ENCODE measurements at regions not wholly inside any gene's neighbourhood (a gene's known extent, or its start where the extent isn't known, plus 50 kb on each side); places are given as distances from the start of the nearest gene placed in this dataset.

DNA sequence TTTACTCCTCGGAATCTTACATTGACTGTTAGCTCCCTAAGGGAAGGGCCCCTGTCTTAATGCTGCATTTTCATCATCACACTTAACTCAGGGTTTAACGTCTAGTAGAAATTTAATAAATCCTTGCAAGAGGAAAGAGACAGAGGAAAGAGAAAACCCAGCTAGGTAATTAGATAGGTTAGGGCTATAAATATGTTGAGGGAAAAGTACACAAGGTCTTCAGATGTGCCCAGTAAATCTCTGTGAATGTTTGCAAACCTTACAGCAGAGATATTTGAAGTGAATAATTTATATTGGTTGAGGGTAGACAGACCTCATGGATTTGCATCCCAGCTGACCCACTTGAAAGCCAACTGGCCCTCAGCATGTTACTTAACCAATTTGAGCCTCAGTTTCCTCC lies 315.5 kb upstream of the NPVF start:
- H3K27ac Mint-ChIP-seq: no peak overlapping the region
- no peaks in the 10 kb centered on the region for H3K9me3 Mint-ChIP-seq
- H3K36me3 Mint-ChIP-seq: no peaks in the 10 kb centered on the region
- peaks cover 60% of the 10 kb centered on the region for H3K27me3 Mint-ChIP-seq
- ATAC-seq: no peak
- H3K4me1 Mint-ChIP-seq: no peaks in the 10 kb centered on the region
- H3K4me3 Mint-ChIP-seq: no peak overlapping the region

DNA sequence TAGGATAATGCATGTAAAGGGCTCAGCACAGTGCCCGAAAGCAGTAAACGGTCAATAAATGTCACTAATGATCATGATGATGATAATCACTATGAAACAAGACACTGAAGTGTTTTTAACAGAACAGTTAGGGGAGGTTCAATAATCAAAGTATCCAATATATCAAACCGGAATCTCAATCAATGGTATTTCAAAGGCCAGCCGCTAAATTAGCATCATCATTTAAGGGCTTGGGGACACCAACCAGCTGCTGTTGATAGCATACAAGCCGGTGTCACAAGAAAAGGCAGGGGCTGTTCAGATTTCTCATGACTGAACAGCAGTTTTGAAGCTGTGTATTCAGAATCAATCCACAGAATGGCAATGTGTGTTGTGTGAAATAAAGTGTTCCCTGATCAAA lies 316.0 kb upstream of the NPVF start:
- Mint-ChIP-seq H3K4me1 (no peaks in the 10 kb centered on the region), H3K9me3 (no peaks in the 10 kb centered on the region), H3K4me3 (no peak overlapping the region), H3K27me3 (peaks cover 60% of the 10 kb centered on the region), H3K36me3 (no peaks in the 10 kb centered on the region), H3K27ac (no peak overlapping the region)
- no peak for ATAC-seq

DNA sequence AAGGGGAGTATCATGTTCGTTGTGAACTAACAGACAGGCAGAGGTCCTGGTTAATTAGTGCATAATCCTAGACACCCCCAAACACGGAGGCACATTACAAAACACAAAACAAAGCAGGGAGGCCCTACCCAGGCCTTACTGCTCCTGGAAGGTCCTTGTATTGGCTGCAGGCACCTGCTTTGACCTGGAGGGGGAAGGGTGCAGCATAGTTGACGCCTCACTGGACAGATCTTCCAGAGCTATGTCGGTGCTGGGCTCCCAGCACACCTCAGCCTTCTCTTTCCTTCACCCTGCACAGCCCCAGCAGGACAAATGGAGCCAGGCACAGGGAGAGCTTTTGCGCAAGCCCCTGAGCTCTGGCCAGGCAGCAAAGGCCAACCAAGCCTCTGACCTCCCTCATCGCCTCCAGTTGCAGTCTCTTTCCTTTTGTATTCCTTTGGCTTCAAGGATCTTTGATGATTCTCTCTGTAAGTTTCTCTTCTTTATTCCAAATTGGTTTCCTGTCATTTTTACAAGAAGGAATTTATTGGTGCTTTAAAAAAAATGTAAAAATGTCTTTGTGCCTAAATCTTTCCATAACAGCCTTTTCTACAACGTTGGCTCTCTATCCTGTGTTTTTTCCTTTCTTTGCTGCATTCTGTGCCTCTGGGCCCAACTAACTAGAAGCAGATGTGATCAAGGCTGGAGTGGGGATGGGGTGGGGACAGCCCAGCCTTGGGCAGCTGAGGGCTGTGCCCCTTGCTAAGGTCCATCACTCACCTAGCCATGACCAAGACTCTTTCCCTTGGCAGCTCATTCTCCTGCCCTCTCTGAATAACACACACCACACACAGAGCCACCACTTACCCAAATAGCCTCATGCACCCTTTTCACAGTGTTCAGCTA lies 317.1 kb upstream of the NPVF start:
- no peaks in the 10 kb centered on the region for H3K9me3 Mint-ChIP-seq
- ATAC-seq: no peak
- H3K4me1 Mint-ChIP-seq: no peaks in the 10 kb centered on the region
- H3K36me3 Mint-ChIP-seq: no peaks in the 10 kb centered on the region
- H3K4me3 Mint-ChIP-seq: no peak overlapping the region
- H3K27me3 Mint-ChIP-seq: peaks cover 69% of the 10 kb centered on the region
- no peak overlapping the region for H3K27ac Mint-ChIP-seq

DNA sequence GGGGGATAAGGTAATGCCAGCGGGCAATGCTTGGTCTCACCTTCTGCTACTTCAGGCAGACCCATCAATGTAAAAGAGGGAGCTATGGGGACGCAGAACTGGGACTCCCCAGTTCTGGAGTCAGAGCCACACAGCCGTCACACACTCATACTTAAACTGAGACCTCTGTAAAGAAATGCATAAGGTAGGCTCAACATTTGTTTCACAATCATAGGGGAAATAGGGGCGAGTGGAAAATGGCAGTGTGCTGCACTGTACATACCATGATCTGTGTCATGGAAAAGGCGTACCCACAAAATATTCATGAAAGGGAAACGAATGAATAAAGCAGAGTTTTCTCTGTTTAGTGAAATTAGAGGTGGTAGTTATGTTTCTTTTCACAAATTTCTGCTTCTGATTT lies 318.0 kb upstream of the NPVF start:
- Mint-ChIP-seq H3K27me3 (peaks cover 78% of the 10 kb centered on the region), H3K27ac (no peak overlapping the region), H3K4me1 (no peaks in the 10 kb centered on the region), H3K4me3 (no peak overlapping the region), H3K9me3 (no peaks in the 10 kb centered on the region), H3K36me3 (no peaks in the 10 kb centered on the region)
- ATAC-seq: no peak

DNA sequence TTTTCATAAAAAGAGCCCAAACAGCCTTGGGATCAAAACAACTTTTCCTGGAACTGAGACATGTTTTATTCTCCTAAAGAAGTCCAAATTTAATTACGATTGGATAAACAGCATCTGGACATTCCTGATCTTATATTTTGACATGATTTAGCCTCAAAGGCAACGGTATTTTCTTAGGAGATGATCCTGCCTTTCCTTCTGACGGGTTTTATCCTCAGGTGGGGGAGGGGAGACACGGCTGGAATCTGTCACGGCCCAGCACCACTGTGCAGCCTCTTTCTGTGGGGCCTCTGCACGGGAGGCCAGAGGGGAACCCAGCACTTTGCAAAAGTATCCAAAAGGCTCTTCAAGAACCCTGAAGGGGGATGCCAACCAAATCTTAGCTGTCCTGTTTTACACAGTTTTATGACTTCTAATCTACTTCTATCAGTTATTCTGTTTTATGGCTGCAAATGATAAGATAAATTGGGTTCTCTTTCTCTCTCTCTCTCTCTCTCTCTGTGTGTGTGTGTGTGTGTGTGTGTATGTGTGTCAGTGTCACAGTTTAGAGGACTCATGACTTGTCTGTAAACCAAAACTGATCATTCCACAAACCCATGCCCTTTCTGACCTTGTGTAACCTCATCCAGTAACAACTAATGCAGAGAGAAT lies 321.1 kb upstream of the NPVF start:
- peaks cover 65% of the 10 kb centered on the region for H3K27me3 Mint-ChIP-seq
- H3K4me1 Mint-ChIP-seq: no peaks in the 10 kb centered on the region
- H3K9me3 Mint-ChIP-seq: no peaks in the 10 kb centered on the region
- no peak for ATAC-seq
- H3K27ac Mint-ChIP-seq: no peak overlapping the region
- no peak overlapping the region for H3K4me3 Mint-ChIP-seq
- no peaks in the 10 kb centered on the region for H3K36me3 Mint-ChIP-seq

DNA sequence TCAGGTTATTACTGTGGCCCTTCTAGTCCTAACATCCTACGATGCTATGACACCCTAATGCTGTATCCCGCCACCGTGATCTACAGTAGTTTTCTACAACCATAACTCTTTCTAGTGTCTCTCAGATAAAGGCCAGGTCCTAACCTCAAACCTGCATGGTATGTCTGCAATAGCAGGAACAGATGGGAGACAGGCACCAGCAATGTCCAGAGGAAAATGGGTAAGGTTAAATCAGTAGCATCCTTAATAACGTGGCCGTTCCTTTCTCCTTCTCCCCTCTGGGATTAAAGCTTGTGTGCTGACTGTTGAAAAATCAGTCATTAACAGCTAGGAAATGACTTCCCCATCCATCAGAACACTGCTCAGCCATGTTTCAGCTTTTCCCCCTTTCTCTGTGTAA lies 321.9 kb upstream of the NPVF start:
- H3K36me3 Mint-ChIP-seq: no peaks in the 10 kb centered on the region
- H3K4me1 Mint-ChIP-seq: no peaks in the 10 kb centered on the region
- ATAC-seq: no peak
- H3K27ac Mint-ChIP-seq: no peak overlapping the region
- H3K9me3 Mint-ChIP-seq: no peaks in the 10 kb centered on the region
- H3K27me3 Mint-ChIP-seq: peaks cover 65% of the 10 kb centered on the region
- no peak overlapping the region for H3K4me3 Mint-ChIP-seq

DNA sequence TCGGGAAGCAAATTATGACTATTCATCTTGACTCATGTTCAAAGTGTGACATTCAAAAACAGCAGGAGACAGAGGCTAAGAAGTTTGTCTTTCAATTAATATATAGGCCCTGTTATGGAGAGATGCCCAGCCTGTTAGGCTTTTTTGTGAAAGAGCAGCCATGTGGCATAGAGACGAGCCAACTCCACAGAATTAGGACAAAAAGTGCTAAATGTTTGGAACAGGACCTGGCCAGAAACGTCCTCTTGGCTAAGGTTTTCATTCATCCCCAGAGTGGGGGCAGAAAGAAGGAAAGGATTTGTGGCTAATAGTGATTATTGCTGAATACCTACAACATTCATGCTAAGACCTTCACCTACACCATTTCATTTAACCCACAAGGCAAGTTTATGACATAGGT lies 324.7 kb upstream of the NPVF start:
- no peak overlapping the region for H3K4me3 Mint-ChIP-seq
- no peaks in the 10 kb centered on the region for H3K36me3 Mint-ChIP-seq
- H3K9me3 Mint-ChIP-seq: no peaks in the 10 kb centered on the region
- H3K27me3 Mint-ChIP-seq: peaks cover 57% of the 10 kb centered on the region
- H3K4me1 Mint-ChIP-seq: no peaks in the 10 kb centered on the region
- no peak overlapping the region for H3K27ac Mint-ChIP-seq
- ATAC-seq: no peak

- H3K4me1 Mint-ChIP-seq: no peaks in the 10 kb centered on the region
- H3K9me3 Mint-ChIP-seq: no peaks in the 10 kb centered on the region
- H3K27me3 Mint-ChIP-seq: peaks cover 49% of the 10 kb centered on the region
- ATAC-seq: no peak
- no peaks in the 10 kb centered on the region for H3K36me3 Mint-ChIP-seq
- H3K27ac Mint-ChIP-seq: no peak overlapping the region
- no peak overlapping the region for H3K4me3 Mint-ChIP-seq
Measured at GRCh38 chr7:25553580-25554291, 325.4 kb upstream of the NPVF start.

DNA sequence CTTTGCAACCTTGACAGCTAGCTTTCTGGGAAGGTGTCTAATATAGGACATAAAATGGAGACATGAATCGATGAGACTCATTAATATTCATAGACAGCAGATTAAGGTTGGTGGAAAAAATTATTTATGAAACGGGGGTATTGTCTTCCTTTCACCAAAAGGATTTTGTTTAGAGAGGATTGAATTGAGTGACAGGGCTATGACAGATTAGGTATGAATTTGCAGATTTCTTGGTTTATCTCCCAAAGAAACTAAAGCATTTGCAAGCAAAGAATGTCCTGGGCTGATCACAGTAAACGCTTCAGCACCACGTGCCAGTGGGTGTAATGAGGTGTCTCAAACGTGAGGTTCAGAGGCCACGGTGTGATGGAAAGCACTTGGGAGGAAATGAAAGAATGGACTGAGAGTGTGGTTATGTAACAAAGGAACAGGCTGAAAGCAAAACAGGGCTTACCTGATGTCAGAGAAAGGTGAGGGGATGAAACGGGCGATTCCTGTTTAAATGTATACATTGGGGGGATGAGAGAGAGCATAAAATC lies 329.2 kb upstream of the NPVF start:
- Mint-ChIP-seq H3K4me1 (no peaks in the 10 kb centered on the region), H3K36me3 (no peaks in the 10 kb centered on the region), H3K9me3 (no peaks in the 10 kb centered on the region), H3K4me3 (no peak overlapping the region), H3K27ac (no peak overlapping the region), H3K27me3 (peaks cover 33% of the 10 kb centered on the region)
- no peak for ATAC-seq

DNA sequence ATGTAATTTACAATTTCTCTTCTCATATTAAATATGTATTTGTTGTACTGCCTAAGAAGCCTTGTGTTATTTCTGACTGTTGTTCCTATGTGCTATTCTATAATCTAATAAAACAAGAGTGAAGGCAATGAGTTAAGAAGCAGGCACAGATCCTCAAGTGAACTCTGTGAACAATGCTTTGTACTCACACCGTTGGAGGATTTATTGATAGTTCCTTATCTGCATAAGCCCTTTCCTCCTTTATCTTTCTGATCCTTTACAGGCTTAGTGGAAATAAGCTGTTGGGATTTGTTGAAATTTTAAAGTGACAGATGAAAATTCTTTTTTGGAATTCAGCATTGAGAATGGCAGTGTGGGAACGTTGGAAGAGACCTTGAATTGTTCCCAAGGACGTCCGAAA lies 329.6 kb upstream of the NPVF start:
- no peak for ATAC-seq
- H3K9me3 Mint-ChIP-seq: no peaks in the 10 kb centered on the region
- no peak overlapping the region for H3K27ac Mint-ChIP-seq
- peaks cover 33% of the 10 kb centered on the region for H3K27me3 Mint-ChIP-seq
- H3K36me3 Mint-ChIP-seq: no peaks in the 10 kb centered on the region
- H3K4me1 Mint-ChIP-seq: no peaks in the 10 kb centered on the region
- no peak overlapping the region for H3K4me3 Mint-ChIP-seq

DNA sequence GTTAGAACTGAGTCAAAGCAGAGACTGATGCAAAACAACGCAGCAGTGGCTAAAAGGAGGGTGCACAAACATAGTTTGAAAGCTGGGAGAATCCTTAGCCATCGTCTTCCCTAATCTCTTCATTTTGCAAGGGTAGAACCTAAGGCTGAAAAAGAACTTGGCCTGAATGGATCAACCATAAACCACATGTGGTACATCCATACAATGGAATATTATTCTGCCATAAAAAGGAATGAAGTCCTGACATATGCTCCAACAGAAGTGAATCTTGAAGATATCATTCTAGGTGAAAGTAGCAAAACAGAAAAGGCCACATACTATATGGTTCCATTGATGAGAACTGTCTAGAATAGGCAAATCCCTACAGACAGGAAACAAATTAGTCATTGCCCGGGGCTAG lies 330.3 kb upstream of the NPVF start:
- no peak for ATAC-seq
- peaks cover 32% of the 10 kb centered on the region for H3K27me3 Mint-ChIP-seq
- no peaks in the 10 kb centered on the region for H3K9me3 Mint-ChIP-seq
- H3K4me1 Mint-ChIP-seq: no peaks in the 10 kb centered on the region
- H3K27ac Mint-ChIP-seq: no peak overlapping the region
- no peaks in the 10 kb centered on the region for H3K36me3 Mint-ChIP-seq
- no peak overlapping the region for H3K4me3 Mint-ChIP-seq

DNA sequence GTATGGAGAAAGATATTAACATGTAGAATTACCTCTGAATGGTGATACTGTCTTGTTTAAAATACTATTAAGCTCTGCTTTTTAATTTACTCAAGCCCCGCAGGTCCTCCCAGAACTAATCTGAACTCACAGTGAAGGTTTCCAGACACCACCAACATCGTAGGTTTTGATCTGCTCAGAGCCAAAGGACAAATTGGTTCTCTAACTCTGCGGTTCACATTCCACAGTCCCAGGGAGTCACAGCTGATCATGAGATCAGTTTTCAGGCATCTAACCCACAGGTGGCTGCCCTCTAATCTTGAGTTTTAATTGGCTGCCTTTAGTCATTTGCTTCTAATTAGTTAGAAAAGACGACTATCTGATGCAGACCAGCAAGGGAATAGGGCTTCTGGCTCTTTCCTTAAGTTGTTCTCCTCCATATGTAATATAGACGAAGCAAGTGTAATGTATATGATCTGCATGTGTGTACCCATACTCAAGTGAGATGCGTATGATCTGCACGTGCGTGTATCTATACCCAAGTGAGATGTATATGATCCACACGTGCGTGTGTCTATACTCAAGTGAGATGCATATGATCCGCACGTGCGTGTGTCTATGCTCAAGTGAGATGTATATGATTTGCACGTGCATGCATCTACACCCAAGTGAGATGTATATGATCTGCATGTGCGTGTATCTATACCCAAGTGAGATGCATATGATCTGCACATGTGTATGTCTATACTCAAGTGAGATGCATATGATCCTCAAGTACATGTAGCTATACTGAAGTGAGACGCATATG lies 331.5 kb upstream of the NPVF start:
- H3K4me3 Mint-ChIP-seq: no peak overlapping the region
- no peaks in the 10 kb centered on the region for H3K36me3 Mint-ChIP-seq
- H3K27ac Mint-ChIP-seq: no peak overlapping the region
- ATAC-seq: peak; percentile 28
- H3K9me3 Mint-ChIP-seq: no peaks in the 10 kb centered on the region
- H3K4me1 Mint-ChIP-seq: no peaks in the 10 kb centered on the region
- peaks cover 31% of the 10 kb centered on the region for H3K27me3 Mint-ChIP-seq

DNA sequence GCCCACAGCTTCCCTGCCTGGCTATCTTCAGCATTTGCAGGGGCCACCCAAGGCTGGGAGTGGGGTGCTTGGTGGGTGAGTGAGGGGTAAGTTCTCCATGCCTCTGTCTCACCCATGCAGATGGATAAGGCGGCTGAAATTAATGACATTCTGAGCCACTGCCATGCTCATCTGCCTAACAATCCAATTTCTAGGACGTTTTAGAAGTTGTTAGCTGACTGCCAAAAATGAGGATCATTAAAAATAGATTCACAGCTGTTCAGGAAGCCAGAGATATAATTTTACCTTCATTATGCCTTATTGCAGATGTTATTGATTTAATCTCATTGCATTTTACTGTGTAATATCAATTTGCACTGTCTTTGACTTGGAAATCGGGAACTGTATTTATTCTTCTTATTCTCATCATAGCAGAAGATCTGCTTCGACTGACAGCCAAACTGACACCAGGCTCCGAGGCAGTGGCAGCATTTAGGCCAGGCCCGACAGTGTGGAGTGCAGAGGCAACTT lies 334.4 kb upstream of the NPVF start:
- H3K4me3 Mint-ChIP-seq: no peak overlapping the region
- no peaks in the 10 kb centered on the region for H3K9me3 Mint-ChIP-seq
- ATAC-seq: no peak
- H3K27ac Mint-ChIP-seq: no peak overlapping the region
- no peaks in the 10 kb centered on the region for H3K36me3 Mint-ChIP-seq
- peaks cover 7% of the 10 kb centered on the region for H3K4me1 Mint-ChIP-seq
- peaks cover 20% of the 10 kb centered on the region for H3K27me3 Mint-ChIP-seq

- no peaks in the 10 kb centered on the region for H3K9me3 Mint-ChIP-seq
- no peak for ATAC-seq
- peaks cover 7% of the 10 kb centered on the region for H3K4me1 Mint-ChIP-seq
- H3K27ac Mint-ChIP-seq: no peak overlapping the region
- peaks cover 20% of the 10 kb centered on the region for H3K27me3 Mint-ChIP-seq
- no peak overlapping the region for H3K4me3 Mint-ChIP-seq
- H3K36me3 Mint-ChIP-seq: no peaks in the 10 kb centered on the region
Measured at GRCh38 chr7:25565002-25565401, 336.7 kb upstream of the NPVF start.

- Mint-ChIP-seq H3K9me3 (no peaks in the 10 kb centered on the region), H3K27ac (no peak overlapping the region), H3K27me3 (peaks cover 20% of the 10 kb centered on the region), H3K4me3 (no peak overlapping the region), H3K36me3 (no peaks in the 10 kb centered on the region), H3K4me1 (peaks cover 7% of the 10 kb centered on the region)
- no peak for ATAC-seq
Measured at GRCh38 chr7:25565949-25566348, 337.7 kb upstream of the NPVF start.
